Tibial nerve (tissue), 3 donors: ENCODE measurements at regions not wholly inside any gene's neighbourhood (a gene's known extent, or its start where the extent isn't known, plus 50 kb on each side); places are given as distances from the start of the nearest gene placed in this dataset.

Experiments used
- POLR2A ChIP-seq, 2 donors: fragments of 450-650 bp; IDR thresholded peaks; one replicate each; pipeline ENCODE4 v1.6.1; 2017; ENCODE audit warnings: antibody characterized with exemption in 2 of 2, mild to moderate bottlenecking in 2 of 2, moderate library complexity in 2 of 2
- TF ChIP-seq, protein P1 (sequence below), 5 experiments: fragments of 200-600 bp in 3 of 5; fragments of 450-650 bp in 2 of 5; sonication (generic) in 3 of 5; IDR thresholded peaks; one replicate each; pipeline ENCODE4 v1.5.1; 2016 to 2019; ENCODE audit warnings: antibody characterized with exemption in 5 of 5, mild to moderate bottlenecking in 3 of 5, moderate library complexity in 2 of 5

DNA sequence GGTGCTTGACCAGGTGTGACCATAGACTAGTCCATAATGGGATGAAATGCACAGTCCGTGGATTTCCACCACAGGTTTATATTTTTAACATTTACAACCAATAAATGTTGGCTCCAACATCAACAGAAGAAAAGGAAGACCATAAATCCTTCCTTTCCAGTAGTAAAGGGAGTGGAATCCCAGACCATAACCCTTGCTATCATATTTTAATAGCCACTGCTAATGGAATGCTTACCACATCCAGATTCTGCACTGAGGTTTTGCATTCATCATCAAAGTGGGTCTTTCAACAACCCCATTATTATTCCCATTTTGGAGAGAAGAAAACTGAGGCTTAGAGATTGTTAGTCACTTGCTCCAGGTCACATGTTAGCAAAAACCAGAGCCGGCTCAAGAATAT lies 106.7 kb downstream of the FOXL1 start:
- TF ChIP-seq, protein P1, sequence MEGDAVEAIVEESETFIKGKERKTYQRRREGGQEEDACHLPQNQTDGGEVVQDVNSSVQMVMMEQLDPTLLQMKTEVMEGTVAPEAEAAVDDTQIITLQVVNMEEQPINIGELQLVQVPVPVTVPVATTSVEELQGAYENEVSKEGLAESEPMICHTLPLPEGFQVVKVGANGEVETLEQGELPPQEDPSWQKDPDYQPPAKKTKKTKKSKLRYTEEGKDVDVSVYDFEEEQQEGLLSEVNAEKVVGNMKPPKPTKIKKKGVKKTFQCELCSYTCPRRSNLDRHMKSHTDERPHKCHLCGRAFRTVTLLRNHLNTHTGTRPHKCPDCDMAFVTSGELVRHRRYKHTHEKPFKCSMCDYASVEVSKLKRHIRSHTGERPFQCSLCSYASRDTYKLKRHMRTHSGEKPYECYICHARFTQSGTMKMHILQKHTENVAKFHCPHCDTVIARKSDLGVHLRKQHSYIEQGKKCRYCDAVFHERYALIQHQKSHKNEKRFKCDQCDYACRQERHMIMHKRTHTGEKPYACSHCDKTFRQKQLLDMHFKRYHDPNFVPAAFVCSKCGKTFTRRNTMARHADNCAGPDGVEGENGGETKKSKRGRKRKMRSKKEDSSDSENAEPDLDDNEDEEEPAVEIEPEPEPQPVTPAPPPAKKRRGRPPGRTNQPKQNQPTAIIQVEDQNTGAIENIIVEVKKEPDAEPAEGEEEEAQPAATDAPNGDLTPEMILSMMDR (IDR thresholded peaks at IDR 0.05): no peak
- no peak for TF ChIP-seq POLR2A (IDR thresholded peaks at IDR 0.05)
